Keratinocyte (primary cell): ENCODE measurements at regions not wholly inside any gene's neighbourhood (a gene's known extent, or its start where the extent isn't known, plus 50 kb on each side); places are given as distances from the start of the nearest gene placed in this dataset.
"Not testable (repeated sequence)": the region's sequence is repeated elsewhere in the genome, so short reads cannot be mapped to it uniquely, and the experiment has no call there.

Source experiments
- DNase-seq: peaks from one replicate; pipeline ENCODE4 v3.0.0-alpha.2; 2011; ENCODE audit warnings: low read depth, missing footprints, low spot score
- FAIRE-seq: peaks from 2 replicates; lab custom pipeline; 2011; peaks lifted over from hg19 to GRCh38; lab: Jason Lieb, UNC
- H2AFZ ChIP-seq: 2 replicates; pipeline ENCODE4 v1.6.0; 2012; ENCODE audit warnings: low read length, control low read depth, inconsistent platforms; ENCODE audit not compliant: control insufficient read depth
- H3K27ac ChIP-seq: 2 replicates; pipeline ENCODE4 v1.5.1; 2011; ENCODE audit warnings: low read length; ENCODE audit not compliant: control insufficient read depth, insufficient read depth
- H3K27me3 ChIP-seq: 3 replicates; pipeline ENCODE4 v1.6.0; 2011; ENCODE audit warnings: low read length; ENCODE audit not compliant: control insufficient read depth, insufficient read depth; ENCODE audit errors: extremely low read depth
- H3K36me3 ChIP-seq, 2 experiments: 2 replicates in 1 of 2; 3 replicates in 1 of 2; pipeline ENCODE4 v1.5.1; 2011; ENCODE audit warnings: low read length in 2 of 2, mild to moderate bottlenecking in 1 of 2; ENCODE audit not compliant: control insufficient read depth in 2 of 2, insufficient read depth in 2 of 2; ENCODE audit errors: extremely low read depth in 1 of 2
- H3K4me1 ChIP-seq: 3 replicates; pipeline ENCODE4 v1.5.1; 2011; ENCODE audit warnings: low read length; ENCODE audit not compliant: control insufficient read depth, insufficient read depth; ENCODE audit errors: extremely low read depth
- H3K4me2 ChIP-seq: 3 replicates; pipeline ENCODE4 v1.6.0; 2011; ENCODE audit warnings: low read depth, low read length; ENCODE audit not compliant: control insufficient read depth, insufficient read depth; ENCODE audit errors: extremely low read depth
- H3K4me3 ChIP-seq, 3 experiments: fragments of 200-600 bp in 1 of 3; sonication (generic) in 1 of 3; 2 replicates in 2 of 3; 3 replicates in 1 of 3; pipeline ENCODE4 v1.5.1; 2011 to 2016; ENCODE audit warnings: low read length in 3 of 3, mild to moderate bottlenecking in 3 of 3, control low read depth in 2 of 3, inconsistent platforms in 1 of 3, low read depth in 1 of 3, mixed read lengths in 1 of 3, mixed run types in 1 of 3, moderate library complexity in 1 of 3; ENCODE audit not compliant: control insufficient read depth in 2 of 3, insufficient read depth in 2 of 3; ENCODE audit errors: extremely low read depth in 1 of 3
- H3K79me2 ChIP-seq: 2 replicates; pipeline ENCODE4 v1.6.0; 2012; ENCODE audit warnings: low read length; ENCODE audit not compliant: control insufficient read depth, insufficient read depth
- H3K9ac ChIP-seq: 3 replicates; pipeline ENCODE4 v1.6.0; 2011; ENCODE audit warnings: low read length; ENCODE audit not compliant: control insufficient read depth, insufficient read depth; ENCODE audit errors: extremely low read depth
- H3K9me1 ChIP-seq: 3 replicates; pipeline ENCODE4 v1.6.0; 2011; ENCODE audit warnings: low read length; ENCODE audit not compliant: control insufficient read depth, insufficient read depth; ENCODE audit errors: extremely low read depth
- H3K9me3 ChIP-seq: 2 replicates; pipeline ENCODE4 v1.5.1; 2012; ENCODE audit warnings: low read depth, low read length; ENCODE audit not compliant: control insufficient read depth
- H4K20me1 ChIP-seq: 3 replicates; pipeline ENCODE4 v1.6.0; 2011; ENCODE audit warnings: low read length; ENCODE audit not compliant: control insufficient read depth, insufficient read depth; ENCODE audit errors: extremely low read depth
- dilution Hi-C: fragments of 300-500 bp; cut with MboI; formaldehyde crosslinking; loops from one replicate; pipeline ENCODE4 v1.7.0; 2020; ENCODE audit warnings: low sequenced_read_pairs; ENCODE audit not compliant: extremely low pct_ligation_motif_present

- H3K36me3 ChIP-seq, H3K27me3 ChIP-seq, H2AFZ ChIP-seq, H4K20me1 ChIP-seq, DNase-seq, H3K4me3 ChIP-seq, H3K4me1 ChIP-seq, H3K4me2 ChIP-seq, H3K9ac ChIP-seq, H3K79me2 ChIP-seq, H3K27ac ChIP-seq, H3K9me3 ChIP-seq, FAIRE-seq, H3K9me1 ChIP-seq, dilution Hi-C loops: not testable (repeated sequence)
Observed at GRCh38 chr15:30262142-30262460, 127.2 kb downstream of the GOLGA8T start.

- H3K36me3 ChIP-seq, H3K27me3 ChIP-seq, FAIRE-seq, H2AFZ ChIP-seq, dilution Hi-C loops, H4K20me1 ChIP-seq, H3K79me2 ChIP-seq, H3K4me1 ChIP-seq, H3K9me1 ChIP-seq, H3K4me3 ChIP-seq, H3K27ac ChIP-seq, H3K9me3 ChIP-seq, H3K4me2 ChIP-seq, DNase-seq, H3K9ac ChIP-seq: not testable (repeated sequence)
Observed at GRCh38 chr15:30264000-30264399, 129.1 kb downstream of the GOLGA8T start.

DNA sequence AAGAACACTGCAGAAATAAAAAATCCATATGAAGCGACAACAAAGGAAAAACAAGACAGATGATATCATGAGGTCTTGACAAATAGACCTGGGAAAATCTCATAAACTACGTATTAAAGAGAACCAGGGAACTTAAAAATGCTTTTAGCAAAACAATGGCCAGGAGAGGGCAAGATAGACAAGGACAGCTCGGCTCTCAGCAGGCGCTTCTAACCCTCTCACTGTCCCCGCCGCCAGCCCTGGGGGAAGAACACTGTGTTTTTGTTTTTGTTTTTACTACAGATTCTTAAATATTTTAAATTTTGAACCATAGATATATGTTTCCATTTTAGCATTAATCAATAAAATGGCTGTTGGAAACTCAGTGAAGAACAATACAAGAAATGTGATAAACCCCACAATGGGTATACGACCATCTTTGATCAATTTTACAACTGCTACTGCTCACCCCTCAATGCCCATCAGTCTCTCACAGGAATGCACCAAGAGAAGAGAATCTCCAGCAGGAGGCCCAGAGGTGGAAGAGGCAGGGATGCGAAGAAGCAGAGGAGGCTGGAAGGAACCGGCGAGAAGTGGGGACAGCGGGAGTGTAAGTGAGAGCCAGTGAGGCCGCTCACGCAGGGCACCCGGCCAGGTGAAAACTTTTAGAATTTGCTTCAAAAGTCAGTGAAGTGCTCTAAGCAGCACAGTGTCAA lies 98.0 kb downstream of the CHRFAM7A start:
- H3K4me2 ChIP-seq, H3K27me3 ChIP-seq, H4K20me1 ChIP-seq, H3K27ac ChIP-seq, H3K9me1 ChIP-seq, DNase-seq, H3K79me2 ChIP-seq, H3K9ac ChIP-seq, H2AFZ ChIP-seq, H3K36me3 ChIP-seq, H3K4me1 ChIP-seq, dilution Hi-C loops, FAIRE-seq, H3K9me3 ChIP-seq, H3K4me3 ChIP-seq: not testable (repeated sequence)

GRCh38 chr15:30303968-30304367 lies 89.4 kb downstream of the CHRFAM7A start:
- H2AFZ ChIP-seq, H3K4me1 ChIP-seq, H3K9ac ChIP-seq, H3K27ac ChIP-seq, H3K79me2 ChIP-seq, DNase-seq, FAIRE-seq, H3K9me3 ChIP-seq, H3K27me3 ChIP-seq, H3K36me3 ChIP-seq, H3K4me3 ChIP-seq, H3K9me1 ChIP-seq, H4K20me1 ChIP-seq, dilution Hi-C loops, H3K4me2 ChIP-seq: not testable (repeated sequence)
